GM23248 (cell line): ENCODE measurements at regions not wholly inside any gene's neighbourhood (a gene's known extent, or its start where the extent isn't known, plus 50 kb on each side); places are given as distances from the start of the nearest gene placed in this dataset.
"Not testable (repeated sequence)": the region's sequence is repeated elsewhere in the genome, so short reads cannot be mapped to it uniquely, and the experiment has no call there.

Source experiments
- DNase-seq: peaks from one replicate; pipeline ENCODE4 v3.0.0-alpha.2; 2015
- H2AFZ ChIP-seq: fragments of 200-600 bp; sonication (generic); 2 replicates; pipeline ENCODE4 v1.6.1; 2016; ENCODE audit warnings: antibody characterized with exemption
- H3F3A ChIP-seq: fragments of 200-600 bp; sonication (generic); 2 replicates; pipeline ENCODE4 v1.6.1; 2016; ENCODE audit warnings: mild to moderate bottlenecking, antibody characterized with exemption, mixed run types; ENCODE audit not compliant: insufficient read depth
- H3K27ac ChIP-seq: fragments of 200-600 bp; sonication (generic); 2 replicates; pipeline ENCODE4 v1.5.1; 2016; ENCODE audit warnings: mild to moderate bottlenecking
- H3K27me3 ChIP-seq: fragments of 200-600 bp; sonication (generic); replicated peaks from 2 replicates; pipeline ENCODE4 v1.6.1; 2016; ENCODE audit warnings: mild to moderate bottlenecking; ENCODE audit not compliant: insufficient read depth
- H3K36me3 ChIP-seq: fragments of 200-600 bp; sonication (generic); 2 replicates; pipeline ENCODE4 v1.6.1; 2016; ENCODE audit warnings: low read depth, mild to moderate bottlenecking
- H3K4me1 ChIP-seq: fragments of 200-600 bp; sonication (generic); 2 replicates; pipeline ENCODE4 v1.6.1; 2016; ENCODE audit warnings: mild to moderate bottlenecking; ENCODE audit not compliant: insufficient read depth
- H3K4me2 ChIP-seq: fragments of 200-600 bp; sonication (generic); one replicate; pipeline ENCODE4 v1.6.1; 2016; ENCODE audit warnings: mild to moderate bottlenecking; ENCODE audit not compliant: unreplicated experiment
- H3K4me3 ChIP-seq: fragments of 200-600 bp; sonication (generic); 2 replicates; pipeline ENCODE4 v1.5.1; 2016; ENCODE audit warnings: mild to moderate bottlenecking
- H3K79me2 ChIP-seq: fragments of 200-600 bp; sonication (generic); 2 replicates; pipeline ENCODE4 v1.6.1; 2016; ENCODE audit warnings: mild to moderate bottlenecking; ENCODE audit not compliant: insufficient read depth
- H3K9ac ChIP-seq: fragments of 200-600 bp; sonication (generic); 2 replicates; pipeline ENCODE4 v1.6.1; 2016; ENCODE audit warnings: mild to moderate bottlenecking
- H3K9me2 ChIP-seq: fragments of 200-600 bp; sonication (generic); 2 replicates; pipeline ENCODE4 v1.6.1; 2016; ENCODE audit warnings: mixed run types, mild to moderate bottlenecking, moderate library complexity; ENCODE audit not compliant: insufficient read depth
- H3K9me3 ChIP-seq: fragments of 200-600 bp; sonication (generic); one replicate; pipeline ENCODE4 v1.6.1; 2017; ENCODE audit warnings: low read depth
- H4K20me1 ChIP-seq: fragments of 200-600 bp; sonication (generic); 2 replicates; pipeline ENCODE4 v1.6.0; 2016; ENCODE audit not compliant: insufficient read depth
- EZH2 ChIP-seq: fragments of 200-600 bp; sonication (generic); IDR thresholded peaks from 2 replicates; pipeline ENCODE4 v1.6.1; 2018; ENCODE audit warnings: antibody characterized with exemption, mild to moderate bottlenecking; ENCODE audit not compliant: insufficient read depth, poor library complexity, severe bottlenecking
- EZH2phosphoT487 ChIP-seq: fragments of 200-600 bp; sonication (generic); IDR thresholded peaks from 2 replicates; pipeline ENCODE4 v1.6.1; 2018; ENCODE audit warnings: antibody characterized with exemption, moderate library complexity, mild to moderate bottlenecking, low read depth; ENCODE audit not compliant: insufficient read depth
- WGBS, 2 experiments: methylation state at CpG; one replicate each; pipeline ENCODE4 v1.1.6; 2015 to 2017; ENCODE audit warnings: low lambda C conversion rate in 2 of 2, low coverage in 1 of 2; ENCODE audit errors: missing lambda C conversion rate in 2 of 2; 5-methylcytosine and 5-hydroxymethylcytosine counted together
- in situ Hi-C: fragments of 300-500 bp; cut with MboI; formaldehyde crosslinking; loops from 2 replicates; pipeline ENCODE4 v1.15.0; 2020

GRCh38 chr2:134004467-134004866 lies 249.4 kb upstream of the MGAT5 start:
- Histone ChIP-seq H3K27ac (no peak overlapping the region), H3K27me3 (no peaks in the 10 kb centered on the region), H3K79me2 (no peaks in the 10 kb centered on the region), H3K4me3 (no peak overlapping the region), H3K36me3 (no peaks in the 10 kb centered on the region), H3K4me1 (no peaks in the 10 kb centered on the region), H3K9me2 (no peaks in the 10 kb centered on the region), H3F3A (no peaks in the 10 kb centered on the region), H3K4me2 (no peak overlapping the region), H3K9ac (no peak overlapping the region), H4K20me1 (no peaks in the 10 kb centered on the region), H2AFZ (no peak overlapping the region), H3K9me3 (no peaks in the 10 kb centered on the region)
- WGBS, 2 experiments = 81 to 86% methylated on average over 1 of the region's 1 CpG
- in situ Hi-C loops = no loop called here
- TF ChIP-seq EZH2 (no peak), EZH2phosphoT487 (no peak)
- no peak for DNase-seq

GRCh38 chr2:134008837-134009236 lies 245.0 kb upstream of the MGAT5 start:
- H3F3A ChIP-seq = no peaks in the 10 kb centered on the region
- no peak overlapping the region for H2AFZ ChIP-seq
- no peaks in the 10 kb centered on the region for H3K9me3 ChIP-seq
- H3K4me2 ChIP-seq = no peak overlapping the region
- no peak overlapping the region for H3K27ac ChIP-seq
- H3K9ac ChIP-seq = no peak overlapping the region
- no peaks in the 10 kb centered on the region for H3K9me2 ChIP-seq
- H3K4me3 ChIP-seq = no peak overlapping the region
- WGBS, 2 experiments = 10 to 19% methylated on average over 1 of the region's 1 CpG
- no peaks in the 10 kb centered on the region for H4K20me1 ChIP-seq
- no peaks in the 10 kb centered on the region; the same call in 1 of the 2 replicates for H3K27me3 ChIP-seq
- H3K36me3 ChIP-seq = no peaks in the 10 kb centered on the region
- no peaks in the 10 kb centered on the region for H3K4me1 ChIP-seq
- in situ Hi-C loops = no loop called here
- H3K79me2 ChIP-seq = no peaks in the 10 kb centered on the region
- no peak for DNase-seq
- TF ChIP-seq EZH2phosphoT487 (no peak), EZH2 (no peak)

GRCh38 chr2:134009440-134009839 lies 244.4 kb upstream of the MGAT5 start:
- no peak for TF ChIP-seq EZH2
- TF ChIP-seq EZH2phosphoT487 = no peak
- H3K4me3 ChIP-seq = no peak overlapping the region
- H3K4me2 ChIP-seq = no peak overlapping the region
- no peaks in the 10 kb centered on the region for H3K9me3 ChIP-seq
- 54 to 60% methylated on average over 8 of the region's 8 CpGs for WGBS, 2 experiments
- no peak overlapping the region for H3K9ac ChIP-seq
- H3K27me3 ChIP-seq = no peaks in the 10 kb centered on the region; the same call in 1 of the 2 replicates
- no peaks in the 10 kb centered on the region for H3K79me2 ChIP-seq
- H3K36me3 ChIP-seq = no peaks in the 10 kb centered on the region
- no peaks in the 10 kb centered on the region for H3K4me1 ChIP-seq
- in situ Hi-C loops = no loop called here
- no peaks in the 10 kb centered on the region for H4K20me1 ChIP-seq
- no peak overlapping the region for H3K27ac ChIP-seq
- H2AFZ ChIP-seq = no peak overlapping the region
- no peaks in the 10 kb centered on the region for H3K9me2 ChIP-seq
- DNase-seq = no peak
- H3F3A ChIP-seq = no peaks in the 10 kb centered on the region

GRCh38 chr2:134009906-134010305 lies 244.0 kb upstream of the MGAT5 start:
- DNase-seq, H2AFZ ChIP-seq, H3F3A ChIP-seq, H4K20me1 ChIP-seq, H3K36me3 ChIP-seq, H3K4me3 ChIP-seq, H3K9me3 ChIP-seq, H3K27me3 ChIP-seq, H3K9me2 ChIP-seq, H3K4me2 ChIP-seq, H3K79me2 ChIP-seq, in situ Hi-C loops, H3K27ac ChIP-seq, H3K4me1 ChIP-seq, H3K9ac ChIP-seq: not testable (repeated sequence)
- WGBS, 2 experiments = 12 to 30% methylated on average over 9 to 12 of the region's 17 CpGs

GRCh38 chr2:134011936-134012586 lies 241.8 kb upstream of the MGAT5 start:
- no peaks in the 10 kb centered on the region for H3F3A ChIP-seq
- no peaks in the 10 kb centered on the region; the same call in 1 of the 2 replicates for H3K27me3 ChIP-seq
- H3K4me2 ChIP-seq = no peak overlapping the region
- no peak for DNase-seq
- H2AFZ ChIP-seq = no peak overlapping the region
- no peaks in the 10 kb centered on the region for H3K9me2 ChIP-seq
- in situ Hi-C loops = no loop called here
- no peaks in the 10 kb centered on the region for H3K4me1 ChIP-seq
- no peaks in the 10 kb centered on the region for H3K36me3 ChIP-seq
- 36 to 38% methylated on average over 6 of the region's 6 CpGs for WGBS, 2 experiments
- no peak overlapping the region for H3K9ac ChIP-seq
- H3K9me3 ChIP-seq = no peaks in the 10 kb centered on the region
- no peak overlapping the region for H3K27ac ChIP-seq
- H4K20me1 ChIP-seq = no peaks in the 10 kb centered on the region
- no peak for TF ChIP-seq EZH2
- H3K79me2 ChIP-seq = no peaks in the 10 kb centered on the region
- H3K4me3 ChIP-seq = no peak overlapping the region
